HL-60 (cell line): ENCODE measurements at regions not wholly inside any gene's neighbourhood (a gene's known extent, or its start where the extent isn't known, plus 50 kb on each side); places are given as distances from the start of the nearest gene placed in this dataset.
"Not testable (repeated sequence)": the region's sequence is repeated elsewhere in the genome, so short reads cannot be mapped to it uniquely, and the experiment has no call there.

ENCODE experiments used
- DNase-seq, 2 experiments: peaks; one replicate each; pipeline ENCODE4 v3.0.0-alpha.2; 2010 to 2020; ENCODE audit warnings: low read depth in 1 of 2, low spot score in 1 of 2
- H3K27ac ChIP-seq: fragments of 250-450 bp; sonication (Bioruptor Pico); replicated peaks from 2 replicates; pipeline ENCODE4 v1.5.1; 2020; ENCODE audit warnings: mild to moderate bottlenecking, moderate library complexity
- H3K27me3 ChIP-seq: fragments of 250-450 bp; sonication (Bioruptor Pico); 2 replicates; pipeline ENCODE4 v1.5.1; 2021; ENCODE audit warnings: mild to moderate bottlenecking, moderate library complexity; ENCODE audit not compliant: insufficient read depth, poor library complexity, severe bottlenecking
- H3K4me3 ChIP-seq: replicated peaks from 2 replicates; pipeline ENCODE4 v1.5.1; 2011; ENCODE audit warnings: mild to moderate bottlenecking, control low read depth, low read length; ENCODE audit not compliant: insufficient read depth
- CTCF ChIP-seq: IDR thresholded peaks from one replicate; pipeline ENCODE4 v1.5.1; 2011; ENCODE audit warnings: low read length, control low read depth, inconsistent platforms; ENCODE audit not compliant: insufficient read depth
- GABPA ChIP-seq: IDR thresholded peaks from 2 replicates; pipeline ENCODE4 v1.6.1; 2012; ENCODE audit warnings: low read depth
- POLR2AphosphoS5 ChIP-seq: IDR thresholded peaks from 2 replicates; pipeline ENCODE4 v1.6.1; 2012; ENCODE audit warnings: low read depth
- REST ChIP-seq: IDR thresholded peaks from 2 replicates; pipeline ENCODE4 v1.6.1; 2012; ENCODE audit warnings: low read depth; ENCODE audit not compliant: insufficient replicate concordance
- SPI1 ChIP-seq: IDR thresholded peaks from 2 replicates; pipeline ENCODE4 v1.6.1; 2012; ENCODE audit warnings: low read depth, mild to moderate bottlenecking, borderline replicate concordance

- no peak overlapping the region for H3K27ac ChIP-seq
- no peak overlapping the region for H3K4me3 ChIP-seq
- TF ChIP-seq SPI1, result no peak
- no peak for TF ChIP-seq REST
- no peak for TF ChIP-seq POLR2AphosphoS5
- TF ChIP-seq CTCF, result no peak
- no peak for TF ChIP-seq GABPA
- no peaks in the 10 kb centered on the region for H3K27me3 ChIP-seq
- no peak for DNase-seq
These were observed 73.2 kb upstream of the GADD45A start for GRCh38 chr1:67611846-67612245.

GRCh38 chr1:67612788-67613241, 72.2 kb upstream of the GADD45A start:
- no peak for TF ChIP-seq REST
- no peak for TF ChIP-seq POLR2AphosphoS5
- DNase-seq, result no peak
- no peaks in the 10 kb centered on the region for H3K27me3 ChIP-seq

DNA sequence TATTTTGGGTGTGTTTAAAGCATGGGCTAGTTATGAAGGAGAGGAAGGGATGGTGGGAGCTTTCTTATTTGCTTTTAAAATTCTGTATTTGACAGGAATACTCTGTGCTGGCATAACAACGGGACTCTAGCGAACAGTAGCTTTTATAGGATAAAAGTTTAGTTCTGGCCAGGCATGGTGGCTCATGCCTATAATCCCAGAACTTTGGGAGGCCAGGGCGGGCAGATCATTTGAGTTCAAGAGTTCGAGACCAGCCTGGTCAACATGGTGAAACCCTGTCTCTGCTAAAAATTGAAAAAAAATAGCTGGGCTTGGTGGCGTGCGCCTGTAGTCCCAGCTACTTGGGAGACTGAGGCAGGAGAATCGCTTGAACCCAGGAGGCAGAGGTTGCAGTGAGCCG, 71.5 kb upstream of the GADD45A start:
- H3K4me3 ChIP-seq, H3K27me3 ChIP-seq, H3K27ac ChIP-seq, DNase-seq: not testable (repeated sequence)

More at GRCh38 chr1:67612788-67613241, 72.2 kb upstream of the GADD45A start:
- Histone ChIP-seq H3K4me3 (no peak overlapping the region), H3K27ac (no peak overlapping the region)

DNA sequence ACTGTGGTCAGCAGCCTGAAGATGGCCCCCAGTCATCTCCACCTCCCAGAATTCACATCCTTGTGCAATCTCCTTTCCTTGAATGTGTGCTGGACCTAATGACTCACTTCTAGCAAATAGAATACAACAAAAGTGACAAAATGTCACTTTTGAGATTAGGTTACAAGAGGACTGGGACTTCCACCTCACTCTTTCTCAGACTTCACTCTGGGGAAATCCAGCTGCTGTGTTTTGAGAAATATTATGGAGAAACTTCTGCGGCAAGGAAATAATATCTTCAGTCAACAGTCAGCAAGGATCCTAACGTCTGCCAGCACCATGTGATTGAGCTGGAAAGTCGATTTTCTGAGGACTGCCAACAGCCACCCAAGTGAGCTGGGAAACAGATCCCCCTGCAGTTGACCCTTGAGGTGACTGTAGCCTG, 70.5 kb upstream of the GADD45A start:
- Histone ChIP-seq H3K4me3 (no peak overlapping the region), H3K27ac (no peak overlapping the region), H3K27me3 (no peaks in the 10 kb centered on the region)
- DNase-seq, result no peak
- TF ChIP-seq CTCF, result no peak
- no peak for TF ChIP-seq GABPA
- TF ChIP-seq POLR2AphosphoS5, result no peak
- TF ChIP-seq SPI1, result no peak
- no peak for TF ChIP-seq REST
